Thyroid gland (tissue), 4 donors: ENCODE measurements at regions not wholly inside any gene's neighbourhood (a gene's known extent, or its start where the extent isn't known, plus 50 kb on each side); places are given as distances from the start of the nearest gene placed in this dataset.
"Not testable (repeated sequence)": the region's sequence is repeated elsewhere in the genome, so short reads cannot be mapped to it uniquely, and the experiment has no call there.

Experiments
- POLR2A ChIP-seq, 2 donors: fragments of 450-650 bp; IDR thresholded peaks; one replicate each; pipeline ENCODE4 v1.6.1; 2017; ENCODE audit warnings: antibody characterized with exemption in 2 of 2, mild to moderate bottlenecking in 2 of 2, moderate library complexity in 1 of 2
- TF ChIP-seq, protein P1 (sequence below), 6 experiments: fragments of 200-600 bp in 3 of 6; fragments of 450-650 bp in 3 of 6; sonication (generic) in 3 of 6; IDR thresholded peaks; one replicate each; pipeline ENCODE4 v1.5.1; 2016 to 2019; ENCODE audit warnings: antibody characterized with exemption in 6 of 6, mild to moderate bottlenecking in 2 of 6, inconsistent platforms in 1 of 6, moderate library complexity in 1 of 6

DNA sequence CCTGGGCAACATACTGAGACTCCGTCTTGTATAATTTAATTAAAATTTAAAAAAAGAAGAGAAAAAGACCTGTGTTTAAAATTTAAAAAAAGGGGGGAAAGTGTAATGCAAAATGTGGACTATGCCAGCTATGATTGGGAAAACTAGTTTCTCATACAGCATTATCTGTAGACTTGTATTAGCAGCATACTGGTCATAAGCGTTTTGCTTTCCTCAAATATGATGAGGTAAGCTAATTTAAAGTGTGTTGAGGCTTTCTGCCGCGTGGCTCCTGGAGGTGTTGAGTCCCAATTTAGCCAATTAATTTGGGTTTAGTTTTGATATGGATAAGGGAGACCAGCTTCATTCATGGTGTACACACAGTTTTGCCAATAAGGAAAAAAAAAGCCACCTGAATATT, 640.2 kb downstream of the GOLGA6L6 start:
- TF ChIP-seq, protein P1, sequence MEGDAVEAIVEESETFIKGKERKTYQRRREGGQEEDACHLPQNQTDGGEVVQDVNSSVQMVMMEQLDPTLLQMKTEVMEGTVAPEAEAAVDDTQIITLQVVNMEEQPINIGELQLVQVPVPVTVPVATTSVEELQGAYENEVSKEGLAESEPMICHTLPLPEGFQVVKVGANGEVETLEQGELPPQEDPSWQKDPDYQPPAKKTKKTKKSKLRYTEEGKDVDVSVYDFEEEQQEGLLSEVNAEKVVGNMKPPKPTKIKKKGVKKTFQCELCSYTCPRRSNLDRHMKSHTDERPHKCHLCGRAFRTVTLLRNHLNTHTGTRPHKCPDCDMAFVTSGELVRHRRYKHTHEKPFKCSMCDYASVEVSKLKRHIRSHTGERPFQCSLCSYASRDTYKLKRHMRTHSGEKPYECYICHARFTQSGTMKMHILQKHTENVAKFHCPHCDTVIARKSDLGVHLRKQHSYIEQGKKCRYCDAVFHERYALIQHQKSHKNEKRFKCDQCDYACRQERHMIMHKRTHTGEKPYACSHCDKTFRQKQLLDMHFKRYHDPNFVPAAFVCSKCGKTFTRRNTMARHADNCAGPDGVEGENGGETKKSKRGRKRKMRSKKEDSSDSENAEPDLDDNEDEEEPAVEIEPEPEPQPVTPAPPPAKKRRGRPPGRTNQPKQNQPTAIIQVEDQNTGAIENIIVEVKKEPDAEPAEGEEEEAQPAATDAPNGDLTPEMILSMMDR (IDR thresholded peaks at IDR 0.05) = not testable (repeated sequence)
- not testable (repeated sequence) for TF ChIP-seq POLR2A (IDR thresholded peaks at IDR 0.05)
